ENCODE measurements at regions not wholly inside any gene's neighbourhood (a gene's known extent, or its start where the extent isn't known, plus 50 kb on each side); places are given as distances from the start of the nearest gene placed in this dataset.
"Not testable (repeated sequence)": the region's sequence is repeated elsewhere in the genome, so short reads cannot be mapped to it uniquely, and the experiment has no call there.

DNA sequence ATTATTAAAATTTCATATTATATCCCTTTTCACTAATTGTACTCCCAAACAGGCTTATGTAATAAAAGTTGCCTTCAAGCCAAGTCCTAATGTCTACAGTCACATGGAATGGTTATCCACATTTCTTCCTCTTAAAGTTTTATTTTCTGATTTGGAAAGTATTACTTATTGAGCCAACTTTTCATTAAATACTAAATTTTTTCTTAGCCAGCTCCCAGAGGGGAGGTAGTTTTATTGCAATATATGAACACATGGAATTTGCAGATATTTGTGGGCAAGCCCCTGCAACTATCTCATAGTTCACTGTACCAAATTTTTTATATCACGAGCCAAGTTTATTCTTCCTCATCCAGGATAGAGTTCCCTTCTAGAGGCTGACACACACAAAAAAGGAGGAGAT, 332.8 kb upstream of the PTGER4 start:
- DNase-seq, result no peak

- not testable (repeated sequence) for DNase-seq
Measured at GRCh38 chr5:40338434-40338833, 341.3 kb upstream of the PTGER4 start.

DNA sequence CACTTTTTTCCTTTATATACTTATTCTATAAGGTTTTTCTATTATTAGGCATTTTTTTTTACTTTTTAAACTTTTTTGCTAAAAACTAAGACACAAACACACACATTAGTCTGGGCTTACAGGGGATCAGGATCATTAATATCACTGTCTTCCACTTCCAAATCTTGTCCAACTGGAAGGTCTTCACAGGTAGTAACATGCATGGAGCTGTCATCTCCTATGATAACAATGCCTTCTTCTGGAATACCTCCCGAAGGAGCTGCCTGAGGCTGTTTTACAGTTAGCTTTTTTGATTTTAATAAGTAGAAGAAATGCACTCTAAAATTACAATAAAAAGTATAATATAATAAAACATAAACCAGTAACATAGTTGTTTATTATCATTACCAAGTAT, 345.5 kb upstream of the PTGER4 start:
- DNase-seq, result no peak

DNA sequence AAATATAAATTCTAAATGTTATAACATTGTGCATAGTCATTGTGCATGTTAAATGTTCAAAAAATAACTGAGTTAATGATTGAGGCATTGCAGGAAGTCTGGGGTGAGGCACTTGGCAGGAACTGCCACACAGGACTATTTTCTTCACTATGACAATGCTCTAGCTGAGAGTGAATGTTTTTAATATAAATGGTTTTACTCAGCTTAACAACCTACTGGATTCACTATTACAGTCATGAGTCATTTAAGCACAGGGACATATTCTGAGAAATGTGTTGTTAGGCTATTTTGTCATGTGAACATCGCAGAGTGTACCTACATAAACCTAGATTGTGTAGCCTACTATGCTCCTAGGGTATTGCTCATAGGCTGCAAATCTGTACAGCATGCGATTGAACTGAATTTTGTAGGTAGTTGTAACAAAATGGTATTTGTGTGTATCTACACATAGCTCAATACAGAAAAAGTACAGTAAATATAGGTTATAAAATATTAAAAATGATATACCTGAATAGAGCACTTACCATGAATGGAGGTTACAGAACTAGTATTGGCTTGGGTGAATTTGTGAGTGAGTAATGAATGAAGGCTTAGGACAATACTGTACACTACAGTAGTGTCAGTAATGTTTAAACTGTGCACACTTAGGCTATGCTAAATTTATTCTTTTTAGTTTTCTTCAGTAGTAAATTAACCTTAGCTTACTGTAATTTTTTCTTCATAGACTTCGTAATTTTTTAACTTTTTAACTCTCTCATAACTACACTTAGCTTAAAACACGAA, 346.1 kb upstream of the PTGER4 start:
- DNase-seq, result no peak

GRCh38 chr5:40332970-40333369, 346.7 kb upstream of the PTGER4 start:
- DNase-seq, result no peak

- DNase-seq, result no peak
Measured at GRCh38 chr5:40331616-40332015, 348.1 kb upstream of the PTGER4 start.

DNA sequence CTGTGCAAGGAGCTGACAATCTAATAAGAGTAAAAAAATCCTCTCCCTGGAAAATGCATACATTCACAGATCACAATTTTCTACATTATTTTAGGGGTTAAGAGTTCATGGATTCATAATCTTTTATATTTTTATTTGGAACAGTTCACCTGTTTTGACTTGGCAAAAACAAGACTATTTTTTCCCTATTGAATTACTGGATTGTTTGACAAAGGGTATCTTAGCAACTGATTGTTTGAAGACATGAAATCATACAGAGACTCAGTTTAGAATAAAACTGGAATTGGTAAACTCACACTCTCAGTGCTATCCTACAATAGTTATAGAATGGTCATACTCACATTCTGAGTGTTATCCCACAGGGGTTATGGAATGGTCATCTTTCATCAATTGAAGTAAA, 358.2 kb upstream of the PTGER4 start:
- no peak for DNase-seq

GRCh38 chr5:40318395-40318794, 361.3 kb upstream of the PTGER4 start:
- no peak for DNase-seq

- DNase-seq, result no peak
Measured at GRCh38 chr5:40317023-40317422, 362.7 kb upstream of the PTGER4 start.

- no peak for DNase-seq
Measured at GRCh38 chr5:40315126-40315525, 364.6 kb upstream of the PTGER4 start.

DNA sequence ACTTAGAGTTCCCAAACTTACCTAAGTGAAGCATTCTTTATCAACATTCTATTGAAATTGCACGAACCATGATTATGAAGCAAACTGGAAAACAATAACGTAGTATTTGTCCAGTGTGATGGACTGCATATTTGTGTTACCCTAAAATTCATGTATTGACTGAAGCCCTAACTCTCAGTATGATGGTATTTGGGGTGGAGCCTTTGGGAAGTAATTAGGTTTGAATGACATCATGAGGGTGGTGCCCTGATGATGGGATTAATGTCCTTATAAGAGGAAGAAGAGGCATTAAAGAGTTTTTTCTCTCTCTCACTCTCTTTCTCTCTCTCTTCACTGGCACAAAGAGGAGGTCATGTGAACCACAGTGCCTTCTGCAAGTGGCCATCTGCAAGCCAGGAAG, 365.4 kb upstream of the PTGER4 start:
- DNase-seq, result no peak

- no peak for DNase-seq
Measured at GRCh38 chr5:40312205-40312604, 367.5 kb upstream of the PTGER4 start.

DNA sequence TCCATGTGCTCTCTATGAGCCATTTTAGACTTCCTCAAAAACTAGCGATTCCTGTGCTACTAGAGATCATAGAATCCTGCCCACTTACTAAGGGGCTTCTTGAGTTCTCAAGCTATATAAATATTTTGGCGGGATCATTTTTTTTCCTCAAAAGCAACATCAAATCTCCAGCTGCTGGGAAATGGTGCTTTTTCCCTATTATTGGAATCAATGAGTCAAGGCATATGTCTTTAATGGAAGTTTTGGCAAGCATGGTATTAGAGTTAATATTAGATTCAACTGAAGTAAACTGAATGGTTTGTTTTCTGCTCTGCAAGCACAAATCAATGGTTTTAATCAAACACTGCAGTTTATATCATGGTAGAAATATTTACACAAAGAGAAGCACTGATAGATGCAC, 369.9 kb upstream of the PTGER4 start:
- no peak for DNase-seq

DNA sequence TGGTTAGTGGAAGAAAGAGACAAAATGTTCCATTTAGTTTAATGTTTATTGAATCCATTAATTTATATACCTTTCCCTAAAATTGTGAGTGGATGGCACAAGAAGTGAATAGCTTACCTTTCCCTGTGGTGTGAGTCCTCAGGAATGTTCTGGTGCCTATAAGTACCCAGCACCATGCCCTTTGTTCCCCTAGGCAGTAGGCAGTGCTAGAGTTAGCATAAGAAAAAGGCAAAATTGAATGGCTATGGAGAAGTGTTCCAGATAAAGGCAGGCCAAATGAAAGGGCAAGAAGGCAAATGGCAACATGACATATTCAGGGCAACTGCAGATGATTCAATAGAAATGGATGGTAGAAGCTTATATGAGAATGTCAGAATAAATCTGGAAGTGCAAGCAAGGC, 370.8 kb upstream of the PTGER4 start:
- DNase-seq, result no peak

DNA sequence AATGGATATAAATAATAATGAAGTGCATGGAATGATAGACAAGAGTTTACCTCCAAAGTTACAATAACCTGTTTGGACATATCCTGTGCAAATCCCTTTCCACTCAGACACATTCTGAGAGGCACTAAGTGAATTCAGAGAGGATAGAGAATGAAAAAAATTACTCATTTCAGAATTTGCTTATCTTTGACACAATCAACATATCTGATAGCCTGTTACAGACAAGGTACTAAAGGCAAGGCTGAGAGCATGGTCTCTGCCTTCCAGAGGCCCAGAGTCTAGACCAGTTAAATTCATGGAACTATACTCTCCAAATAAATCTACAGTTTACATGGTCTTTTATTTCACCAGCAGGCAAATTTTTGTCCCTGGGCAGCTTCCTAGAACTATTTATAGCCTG, 371.8 kb upstream of the PTGER4 start:
- DNase-seq, result no peak

- DNase-seq, result no peak
Measured at GRCh38 chr5:40306869-40307487, 372.7 kb upstream of the PTGER4 start.

- DNase-seq, result no peak
Measured at GRCh38 chr5:40292006-40292405, 387.7 kb upstream of the PTGER4 start.

GRCh38 chr5:40291338-40291737, 388.4 kb upstream of the PTGER4 start:
- DNase-seq, result no peak

GRCh38 chr5:40288800-40289485, 390.8 kb upstream of the PTGER4 start:
- DNase-seq, result no peak

GRCh38 chr5:40284863-40285262, 394.9 kb upstream of the PTGER4 start:
- no peak for DNase-seq

DNA sequence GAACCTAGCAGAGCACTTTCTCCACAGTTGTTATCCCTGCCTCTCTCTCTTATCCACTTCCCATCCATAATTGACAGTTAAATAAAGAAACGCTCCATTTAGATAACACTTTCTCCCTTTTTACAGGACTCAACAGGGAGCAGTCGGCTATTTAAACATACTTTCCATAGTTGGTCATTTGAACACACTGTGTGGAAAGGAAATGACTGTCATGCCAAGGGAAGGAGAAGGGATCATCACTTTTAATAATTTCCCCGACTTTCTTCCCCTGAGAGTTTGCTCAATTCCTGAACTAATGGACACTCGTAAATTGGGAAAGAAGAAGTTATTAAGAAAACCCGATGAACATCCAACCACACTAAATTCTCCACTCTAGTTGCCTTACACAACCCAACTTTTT, 400.8 kb upstream of the PTGER4 start:
- no peak for DNase-seq

- no peak for DNase-seq
Measured at GRCh38 chr5:40277161-40277906, 402.4 kb upstream of the PTGER4 start.

DNA sequence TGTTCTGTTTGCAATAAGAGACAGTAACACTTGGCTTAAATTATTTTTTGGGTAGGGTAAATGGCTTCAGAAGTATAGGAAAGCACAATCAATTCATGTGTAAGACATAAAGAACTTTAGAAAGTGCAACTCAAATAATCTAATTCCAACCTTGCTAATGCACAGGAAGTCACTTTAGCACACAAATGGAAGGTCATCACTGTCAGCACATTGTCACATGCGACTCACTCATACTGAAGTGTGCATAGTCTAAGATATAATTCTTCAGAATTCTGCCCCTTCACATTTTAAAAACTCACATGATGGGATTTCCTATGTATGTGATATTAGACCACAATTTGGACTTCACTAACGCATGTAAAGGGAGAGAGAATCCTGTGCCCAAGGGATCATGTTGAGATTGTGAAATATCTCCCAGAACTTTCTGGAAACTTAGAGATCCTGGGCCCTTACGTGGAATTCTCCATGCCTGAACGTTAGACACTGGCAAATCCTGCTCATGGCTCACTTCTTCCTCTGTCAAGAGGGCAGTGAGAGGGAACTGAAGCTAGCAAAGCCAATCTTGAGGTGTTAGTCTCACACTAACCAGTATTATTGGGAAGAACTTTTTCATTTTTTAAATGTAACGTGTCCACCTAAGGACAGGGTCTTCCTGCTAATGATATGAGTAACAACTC, 403.2 kb upstream of the PTGER4 start:
- no peak for DNase-seq

Data from NCI-H1092 treated with DMSO at 0.1 percent for 48 hours (cell line).